Loucy (cell line): ENCODE measurements at regions not wholly inside any gene's neighbourhood (a gene's known extent, or its start where the extent isn't known, plus 50 kb on each side); places are given as distances from the start of the nearest gene placed in this dataset.

ENCODE experiments used
- CTCF ChIP-seq: fragments of 200-600 bp; sonication (generic); conservative IDR thresholded peaks from 2 replicates; pipeline ENCODE4 v1.5.1; 2014; ENCODE audit warnings: mild to moderate bottlenecking, antibody characterized with exemption, low read length
- EZH2phosphoT487 ChIP-seq: fragments of 200-600 bp; IDR thresholded peaks from 2 replicates; pipeline ENCODE4 v1.6.1; 2018; ENCODE audit warnings: antibody characterized with exemption, mild to moderate bottlenecking, moderate library complexity, borderline replicate concordance

GRCh38 chr1:172977296-172978017, 73.3 kb downstream of the TNFSF18 start:
- TF ChIP-seq CTCF (no peak), EZH2phosphoT487 (no peak)
